Right lobe of liver (tissue), 6 donors: ENCODE measurements at regions not wholly inside any gene's neighbourhood (a gene's known extent, or its start where the extent isn't known, plus 50 kb on each side); places are given as distances from the start of the nearest gene placed in this dataset.

ENCODE experiments used
- ATAC-seq, 4 donors: fragments of 200-7000 bp; cut with Tn5 transposase; one replicate each; pipeline ENCODE4 v1.9.1; 2020; ENCODE audit warnings: mild to moderate bottlenecking in 4 of 4, moderate library complexity in 4 of 4
- DNase-seq, 3 donors: peaks; one replicate each; pipeline ENCODE4 v3.0.0-alpha.2; 2020
- H3K27ac ChIP-seq, 3 donors: fragments of 200-600 bp; one replicate each; pipeline ENCODE4 v1.8.0; 2022
- H3K27me3 ChIP-seq, 2 donors: fragments of 200-600 bp; one replicate each; pipeline ENCODE4 v1.8.0; 2022
- H3K36me3 ChIP-seq, 4 donors: fragments of 200-600 bp; sonication (generic) in 1 of 4; one replicate each; pipeline versions ENCODE4 v1.5.1 to v1.8.0; 2017 to 2022; ENCODE audit warnings: control low read depth in 1 of 4
- H3K4me1 ChIP-seq, 4 donors: fragments of 200-600 bp; sonication (generic) in 1 of 4; one replicate each; pipeline versions ENCODE4 v1.5.1 to v1.8.0; 2017 to 2022; ENCODE audit warnings: control low read depth in 1 of 4
- H3K4me3 ChIP-seq, 3 donors: fragments of 200-600 bp; one replicate each; pipeline ENCODE4 v1.8.0; 2022
- H3K9me3 ChIP-seq, 4 donors: fragments of 200-600 bp; sonication (generic) in 1 of 4; one replicate each; pipeline versions ENCODE4 v1.5.1 to v1.8.0; 2017 to 2022; ENCODE audit warnings: control low read depth in 1 of 4
- POLR2A ChIP-seq: fragments of 450-650 bp; IDR thresholded peaks from one replicate; pipeline ENCODE4 v1.6.1; 2017; ENCODE audit warnings: antibody characterized with exemption, mild to moderate bottlenecking
- WGBS: methylation state at CpG from one replicate; pipeline ENCODE4 v1.1.6; 2018; ENCODE audit warnings: low coverage, low lambda C conversion rate; ENCODE audit not compliant: insufficient coverage; ENCODE audit errors: missing lambda C conversion rate; 5-methylcytosine and 5-hydroxymethylcytosine counted together
- intact Hi-C, 2 donors: fragments of 100-400 bp; cut with DNase I; formaldehyde crosslinking; loops; one replicate each; pipeline versions ENCODE4 v1.11.2 to v1.14.1; 2022
- TF ChIP-seq, protein P1 (sequence below), 4 donors: fragments of 200-600 bp in 3 of 4; fragments of 450-650 bp in 1 of 4; IDR thresholded peaks; one replicate each; pipeline versions ENCODE4 v1.5.1 to v1.8.0; 2016 to 2022; ENCODE audit warnings: antibody characterized with exemption in 4 of 4, mild to moderate bottlenecking in 2 of 4
- donor health status: DM: no; HTN: yes; CAD: no.
- donor health status: DM: no; HTN: no; CAD: no.
- donor health status: DM: no; HTN: no; CAD: no.
- donor health status: DM: no; HTN: yes; CAD: no.
- donor health status: DM: no; HTN: yes; CAD: no.

DNA sequence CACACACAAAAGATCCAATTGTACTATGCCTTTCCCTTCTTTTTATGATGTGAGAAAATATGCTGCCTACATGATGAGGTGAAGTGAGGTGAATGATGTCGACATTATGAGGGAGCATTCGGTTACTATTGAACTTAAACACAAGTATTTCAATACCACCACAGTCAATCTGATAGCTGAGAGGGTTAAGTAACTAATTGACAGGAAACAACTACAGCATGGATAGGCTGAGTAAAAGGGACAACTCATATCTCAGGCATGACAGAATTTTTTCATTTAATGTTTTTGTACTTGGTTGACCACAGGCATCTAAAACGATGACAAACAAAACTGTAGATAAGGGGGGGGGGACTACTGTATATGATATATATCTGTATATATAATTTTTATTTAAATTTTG lies 488.9 kb downstream of the SH2D4B start:
- intact Hi-C loops, result no loop called here
- H3K9me3 ChIP-seq, result no peaks in the 10 kb centered on the region
- H3K4me1 ChIP-seq, result no peaks in the 10 kb centered on the region
- no peaks in the 10 kb centered on the region for H3K36me3 ChIP-seq
- no peak for ATAC-seq
- no peak overlapping the region for H3K4me3 ChIP-seq
- WGBS, result 49% methylated on average over 3 of the region's 3 CpGs
- no peaks in the 10 kb centered on the region for H3K27me3 ChIP-seq
- no peak overlapping the region for H3K27ac ChIP-seq
- DNase-seq, result no peak
- TF ChIP-seq, protein P1, sequence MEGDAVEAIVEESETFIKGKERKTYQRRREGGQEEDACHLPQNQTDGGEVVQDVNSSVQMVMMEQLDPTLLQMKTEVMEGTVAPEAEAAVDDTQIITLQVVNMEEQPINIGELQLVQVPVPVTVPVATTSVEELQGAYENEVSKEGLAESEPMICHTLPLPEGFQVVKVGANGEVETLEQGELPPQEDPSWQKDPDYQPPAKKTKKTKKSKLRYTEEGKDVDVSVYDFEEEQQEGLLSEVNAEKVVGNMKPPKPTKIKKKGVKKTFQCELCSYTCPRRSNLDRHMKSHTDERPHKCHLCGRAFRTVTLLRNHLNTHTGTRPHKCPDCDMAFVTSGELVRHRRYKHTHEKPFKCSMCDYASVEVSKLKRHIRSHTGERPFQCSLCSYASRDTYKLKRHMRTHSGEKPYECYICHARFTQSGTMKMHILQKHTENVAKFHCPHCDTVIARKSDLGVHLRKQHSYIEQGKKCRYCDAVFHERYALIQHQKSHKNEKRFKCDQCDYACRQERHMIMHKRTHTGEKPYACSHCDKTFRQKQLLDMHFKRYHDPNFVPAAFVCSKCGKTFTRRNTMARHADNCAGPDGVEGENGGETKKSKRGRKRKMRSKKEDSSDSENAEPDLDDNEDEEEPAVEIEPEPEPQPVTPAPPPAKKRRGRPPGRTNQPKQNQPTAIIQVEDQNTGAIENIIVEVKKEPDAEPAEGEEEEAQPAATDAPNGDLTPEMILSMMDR (IDR thresholded peaks at IDR 0.05), result no peak
- TF ChIP-seq POLR2A, result no peak

DNA sequence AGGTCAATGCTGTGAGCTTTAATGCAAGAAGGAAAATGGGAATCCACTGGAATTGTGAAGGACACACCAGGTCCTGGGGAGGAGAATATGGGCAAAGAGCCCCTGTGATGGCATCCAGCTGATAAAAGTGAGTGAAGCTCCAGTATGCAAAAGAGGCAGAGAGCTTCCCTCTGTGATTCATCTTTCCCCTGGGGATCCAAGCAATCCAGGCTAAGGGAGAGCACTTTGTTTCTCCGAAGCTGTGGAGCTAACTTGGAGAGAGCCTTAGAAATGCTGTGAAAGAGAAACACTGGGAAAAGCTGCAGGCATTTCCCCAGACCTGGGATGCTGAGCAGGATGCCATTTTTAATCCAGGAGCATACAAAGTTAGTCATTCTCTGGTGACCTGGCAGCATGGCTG lies 489.5 kb downstream of the SH2D4B start:
- H3K4me3 ChIP-seq, result no peak overlapping the region
- 40% methylated on average over 1 of the region's 1 CpG for WGBS
- no peaks in the 10 kb centered on the region for H3K9me3 ChIP-seq
- no peaks in the 10 kb centered on the region for H3K4me1 ChIP-seq
- no peak overlapping the region for H3K27ac ChIP-seq
- TF ChIP-seq, protein P1 (IDR thresholded peaks at IDR 0.05), result no peak
- no peak for TF ChIP-seq POLR2A
- DNase-seq (no peak), ATAC-seq (no peak)
- H3K27me3 ChIP-seq, result no peaks in the 10 kb centered on the region
- no peaks in the 10 kb centered on the region for H3K36me3 ChIP-seq
- intact Hi-C loops, result no loop called here

DNA sequence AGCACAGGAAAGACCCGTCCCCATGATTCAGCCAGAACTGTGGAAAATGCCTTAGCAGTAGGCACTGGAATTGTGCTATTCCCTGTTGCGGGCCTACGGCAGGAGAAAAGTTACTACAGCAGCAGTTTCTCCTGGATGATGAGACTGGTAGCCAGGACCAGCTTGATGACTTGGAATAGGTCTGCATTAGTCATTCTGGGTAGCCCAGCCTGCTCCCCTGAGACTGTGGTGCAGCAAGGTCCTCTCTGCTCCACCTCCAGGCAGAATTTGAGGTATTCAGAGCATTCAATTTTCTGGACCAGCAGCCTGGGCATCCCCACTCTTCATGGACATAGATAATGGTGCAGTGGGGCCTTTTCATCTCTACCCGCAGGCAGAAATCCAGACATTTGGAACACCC lies 490.0 kb downstream of the SH2D4B start:
- ATAC-seq, result no peak
- intact Hi-C loops, result no loop called here

DNA sequence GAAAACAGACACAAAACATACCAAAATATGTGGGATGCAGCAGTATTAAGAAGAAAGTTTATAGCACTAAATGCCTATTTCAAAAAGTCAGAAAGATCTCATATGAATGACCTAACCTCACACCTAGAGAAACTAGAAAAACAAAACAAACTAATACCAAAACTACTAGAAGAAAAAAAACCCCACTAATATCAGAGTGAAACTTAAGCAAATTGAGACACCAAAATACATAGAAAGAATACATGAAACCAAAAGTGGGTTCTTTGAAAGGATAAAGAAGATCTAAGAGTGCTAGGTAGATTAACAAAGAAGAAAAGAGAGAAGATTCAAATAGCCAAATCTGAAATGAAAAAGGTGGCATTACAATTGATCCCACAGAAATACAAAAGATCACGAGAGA lies 494.1 kb downstream of the SH2D4B start:
- no peak for TF ChIP-seq POLR2A
- TF ChIP-seq, protein P1 (IDR thresholded peaks at IDR 0.05), result no peak
- H3K4me1 ChIP-seq, result no peaks in the 10 kb centered on the region
- intact Hi-C loops, result no loop called here
- H3K27ac ChIP-seq, result no peak overlapping the region
- H3K4me3 ChIP-seq, result no peak overlapping the region
- no peaks in the 10 kb centered on the region for H3K27me3 ChIP-seq
- DNase-seq (no peak), ATAC-seq (no peak)
- H3K36me3 ChIP-seq, result no peaks in the 10 kb centered on the region
- H3K9me3 ChIP-seq, result no peaks in the 10 kb centered on the region
- WGBS, result 73% methylated on average over 1 of the region's 1 CpG

More for the DNA sequence above, 490.0 kb downstream of the SH2D4B start:
- no peaks in the 10 kb centered on the region for H3K36me3 ChIP-seq
- H3K9me3 ChIP-seq, result no peaks in the 10 kb centered on the region
- TF ChIP-seq, protein P1 (IDR thresholded peaks at IDR 0.05), result no peak
- no peak for TF ChIP-seq POLR2A
- no peak for DNase-seq
- H3K27ac ChIP-seq, result no peak overlapping the region
- H3K4me1 ChIP-seq, result no peaks in the 10 kb centered on the region
- H3K4me3 ChIP-seq, result no peak overlapping the region
- 60% methylated on average over 1 of the region's 4 CpGs for WGBS
- H3K27me3 ChIP-seq, result no peaks in the 10 kb centered on the region

DNA sequence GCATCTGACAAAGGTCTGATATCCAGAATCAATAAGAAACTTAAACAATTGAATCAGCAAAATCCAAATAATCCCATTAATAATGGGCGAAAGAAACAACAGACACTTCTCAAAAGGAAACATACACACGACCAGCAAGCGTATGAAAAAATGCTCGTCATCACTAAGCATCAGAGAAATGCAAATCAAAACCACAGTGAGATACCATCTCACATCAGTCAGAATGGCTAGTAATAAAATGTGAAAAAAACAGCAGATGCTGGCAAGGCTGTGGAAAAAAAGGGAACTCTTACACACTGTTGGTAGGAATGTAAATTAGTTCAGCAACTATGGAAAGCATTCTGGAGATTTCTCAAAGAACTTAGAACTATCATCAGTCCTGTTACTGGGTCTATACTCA lies 496.7 kb downstream of the SH2D4B start:
- intact Hi-C loops, result no loop called here
- TF ChIP-seq, protein P1 (IDR thresholded peaks at IDR 0.05), result no peak
- TF ChIP-seq POLR2A, result no peak
- ATAC-seq (no peak), DNase-seq (no peak)
- Histone ChIP-seq H3K9me3 (no peaks in the 10 kb centered on the region), H3K27me3 (no peaks in the 10 kb centered on the region), H3K4me1 (no peaks in the 10 kb centered on the region), H3K36me3 (no peaks in the 10 kb centered on the region), H3K27ac (no peak overlapping the region), H3K4me3 (no peak overlapping the region)
- WGBS, result 39% methylated on average over 4 of the region's 4 CpGs
